Liver (tissue), 8 donors: ENCODE measurements at regions not wholly inside any gene's neighbourhood (a gene's known extent, or its start where the extent isn't known, plus 50 kb on each side); places are given as distances from the start of the nearest gene placed in this dataset.
A peak's percentile ranks its signal among the peaks of the same experiment; 100 is the strongest.

Experiments used
- DNase-seq: peaks from one replicate; pipeline ENCODE4 v3.0.0-alpha.2; 2017; ENCODE audit warnings: low spot score
- H3K27ac ChIP-seq, 2 donors: one replicate each; pipeline ENCODE4 v1.7.0; 2013; ENCODE audit warnings: inconsistent platforms in 2 of 2, low read length in 2 of 2, control low read depth in 1 of 2, low read depth in 1 of 2, mild to moderate bottlenecking in 1 of 2
- H3K27me3 ChIP-seq, 4 donors: one replicate each; pipeline versions ENCODE4 v1.6.1 to v1.7.0; 2013; ENCODE audit warnings: low read length in 3 of 4, inconsistent platforms in 1 of 4, mild to moderate bottlenecking in 1 of 4, moderate library complexity in 1 of 4; ENCODE audit not compliant: control insufficient read depth in 4 of 4, insufficient read depth in 4 of 4
- H3K36me3 ChIP-seq, 4 donors: one replicate each; pipeline versions ENCODE4 v1.6.1 to v1.7.0; 2013; ENCODE audit warnings: low read length in 3 of 4, mild to moderate bottlenecking in 3 of 4, low read depth in 1 of 4, moderate library complexity in 1 of 4; ENCODE audit not compliant: control insufficient read depth in 4 of 4, insufficient read depth in 3 of 4
- H3K4me1 ChIP-seq, 4 donors: one replicate each; pipeline versions ENCODE4 v1.6.1 to v1.7.0; 2013; ENCODE audit warnings: low read length in 3 of 4, mild to moderate bottlenecking in 3 of 4, moderate library complexity in 1 of 4; ENCODE audit not compliant: control insufficient read depth in 4 of 4, insufficient read depth in 4 of 4
- H3K4me3 ChIP-seq, 3 donors: one replicate each; pipeline versions ENCODE4 v1.6.1 to v1.7.0; 2013; ENCODE audit warnings: low read length in 3 of 3, control low read depth in 1 of 3, low read depth in 1 of 3, mild to moderate bottlenecking in 1 of 3
- H3K9ac ChIP-seq, 2 donors: one replicate each; pipeline ENCODE4 v1.7.0; 2013; ENCODE audit warnings: low read length in 2 of 2, mild to moderate bottlenecking in 2 of 2, moderate library complexity in 2 of 2, control low read depth in 1 of 2, low read depth in 1 of 2
- H3K9me3 ChIP-seq, 4 donors: one replicate each; pipeline versions ENCODE4 v1.6.1 to v1.7.0; 2013; ENCODE audit warnings: low read length in 3 of 4; ENCODE audit not compliant: control insufficient read depth in 4 of 4
- CTCF ChIP-seq: fragments of 150-350 bp; IDR thresholded peaks from 2 replicates; pipeline ENCODE4 v1.5.1; 2017; ENCODE audit warnings: improper control_type of control experiment, low read depth, low read length; ENCODE audit not compliant: missing input control
- EGR1 ChIP-seq, 2 donors: IDR thresholded peaks; 2 replicates each; pipeline ENCODE4 v1.6.1; 2016 to 2018; ENCODE audit warnings: antibody characterized with exemption in 2 of 2, low read depth in 2 of 2
- FOXA1 ChIP-seq: IDR thresholded peaks from 2 replicates; pipeline ENCODE4 v1.6.1; 2016; ENCODE audit warnings: antibody characterized with exemption
- FOXA2 ChIP-seq: IDR thresholded peaks from 2 replicates; pipeline ENCODE4 v1.6.1; 2016; ENCODE audit warnings: antibody characterized with exemption
- GABPA ChIP-seq, 2 donors: IDR thresholded peaks in 1 of 2; conservative IDR thresholded peaks in 1 of 2; 2 replicates each; pipeline ENCODE4 v1.6.1; 2016; ENCODE audit warnings: antibody characterized with exemption in 2 of 2, mild to moderate bottlenecking in 1 of 2, moderate library complexity in 1 of 2
- HNF4A ChIP-seq, 2 donors: conservative IDR thresholded peaks; 2 replicates each; pipeline ENCODE4 v1.6.1; 2016; ENCODE audit warnings: antibody characterized with exemption in 2 of 2, mild to moderate bottlenecking in 2 of 2
- HNF4G ChIP-seq: IDR thresholded peaks from 2 replicates; pipeline ENCODE4 v1.6.1; 2016; ENCODE audit warnings: antibody characterized with exemption
- NR2F2 ChIP-seq: IDR thresholded peaks from 2 replicates; pipeline ENCODE4 v1.6.1; 2016; ENCODE audit warnings: antibody characterized with exemption
- RAD21 ChIP-seq, 2 donors: IDR thresholded peaks; 2 replicates each; pipeline ENCODE4 v1.6.1; 2016; ENCODE audit warnings: antibody characterized with exemption in 2 of 2, mild to moderate bottlenecking in 2 of 2
- REST ChIP-seq: IDR thresholded peaks from 2 replicates; pipeline ENCODE4 v1.6.1; 2016; ENCODE audit warnings: antibody characterized with exemption, mild to moderate bottlenecking
- RXRA ChIP-seq, 2 donors: IDR thresholded peaks; 2 replicates each; pipeline ENCODE4 v1.6.1; 2017 to 2018; ENCODE audit warnings: antibody characterized with exemption in 2 of 2, mild to moderate bottlenecking in 1 of 2
- SP1 ChIP-seq: IDR thresholded peaks from 2 replicates; pipeline ENCODE4 v1.6.1; 2018; ENCODE audit warnings: antibody characterized with exemption, mild to moderate bottlenecking
- TAF1 ChIP-seq: conservative IDR thresholded peaks from 2 replicates; pipeline ENCODE4 v1.6.1; 2016; ENCODE audit warnings: antibody characterized with exemption, mild to moderate bottlenecking
- YY1 ChIP-seq: IDR thresholded peaks from 2 replicates; pipeline ENCODE4 v1.6.1; 2016; ENCODE audit warnings: antibody characterized with exemption, mild to moderate bottlenecking
- WGBS: extraction: QIAGEN DNeasy Blood & Tissue Kit; methylation state at CpG from one replicate; pipeline ENCODE4 v1.1.7; 2013; 5-methylcytosine and 5-hydroxymethylcytosine counted together
- TF ChIP-seq, protein P1 (sequence below): IDR thresholded peaks from 2 replicates; pipeline ENCODE4 v1.6.1; 2016; ENCODE audit warnings: antibody characterized with exemption
- TF ChIP-seq, protein P2 (sequence below): IDR thresholded peaks from 2 replicates; pipeline ENCODE4 v1.6.1; 2016; ENCODE audit warnings: antibody characterized with exemption
- TF ChIP-seq, protein P3 (sequence below): IDR thresholded peaks from 2 replicates; pipeline ENCODE4 v1.6.1; 2016; ENCODE audit warnings: antibody characterized with exemption
- donor health status: healthy.
- donor health status: healthy.
- donor health status: healthy.
- donor health status: healthy.
- donor health status: healthy.

DNA sequence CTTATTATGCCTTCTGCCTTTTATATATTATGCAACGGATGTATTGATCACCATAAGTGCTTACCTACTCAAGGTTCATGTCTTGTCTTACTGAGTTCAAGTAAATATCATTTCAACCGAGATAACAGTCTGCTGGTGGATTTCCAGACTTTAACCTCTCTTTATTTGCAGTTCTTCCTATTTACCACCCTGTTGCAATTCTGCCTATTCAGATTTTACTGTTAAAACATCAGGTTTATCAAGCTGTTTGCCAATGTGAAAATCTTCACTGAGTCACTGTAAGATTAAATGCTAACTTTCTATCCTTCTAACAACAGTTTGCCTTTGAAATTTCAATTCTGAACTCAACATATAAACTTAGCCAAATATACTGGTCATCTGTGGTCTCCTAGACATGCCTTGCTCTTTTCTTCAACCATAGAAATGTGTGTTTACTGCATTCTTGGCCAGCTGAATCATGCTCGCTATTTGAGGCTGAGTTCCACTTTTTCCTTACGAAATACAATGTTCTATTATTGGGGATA is 471.7 kb upstream of the RORB start (continued):
- TF ChIP-seq, protein P1, sequence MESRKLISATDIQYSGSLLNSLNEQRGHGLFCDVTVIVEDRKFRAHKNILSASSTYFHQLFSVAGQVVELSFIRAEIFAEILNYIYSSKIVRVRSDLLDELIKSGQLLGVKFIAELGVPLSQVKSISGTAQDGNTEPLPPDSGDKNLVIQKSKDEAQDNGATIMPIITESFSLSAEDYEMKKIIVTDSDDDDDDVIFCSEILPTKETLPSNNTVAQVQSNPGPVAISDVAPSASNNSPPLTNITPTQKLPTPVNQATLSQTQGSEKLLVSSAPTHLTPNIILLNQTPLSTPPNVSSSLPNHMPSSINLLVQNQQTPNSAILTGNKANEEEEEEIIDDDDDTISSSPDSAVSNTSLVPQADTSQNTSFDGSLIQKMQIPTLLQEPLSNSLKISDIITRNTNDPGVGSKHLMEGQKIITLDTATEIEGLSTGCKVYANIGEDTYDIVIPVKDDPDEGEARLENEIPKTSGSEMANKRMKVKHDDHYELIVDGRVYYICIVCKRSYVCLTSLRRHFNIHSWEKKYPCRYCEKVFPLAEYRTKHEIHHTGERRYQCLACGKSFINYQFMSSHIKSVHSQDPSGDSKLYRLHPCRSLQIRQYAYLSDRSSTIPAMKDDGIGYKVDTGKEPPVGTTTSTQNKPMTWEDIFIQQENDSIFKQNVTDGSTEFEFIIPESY: peak; percentile 41
- TF ChIP-seq FOXA1: peak; percentile 52
- TF ChIP-seq GABPA (IDR thresholded peaks at IDR 0.05 in 1 of 2, conservative IDR thresholded peaks at IDR 0.05 in 1 of 2): no peak
- TF ChIP-seq HNF4A (conservative IDR thresholded peaks at IDR 0.05): peak; percentile 95 to 96
- TF ChIP-seq EGR1 (IDR thresholded peaks at IDR 0.05; ENCODE audit: low read depth in 2 of 2): no peak
- TF ChIP-seq YY1: peak; percentile 27

DNA sequence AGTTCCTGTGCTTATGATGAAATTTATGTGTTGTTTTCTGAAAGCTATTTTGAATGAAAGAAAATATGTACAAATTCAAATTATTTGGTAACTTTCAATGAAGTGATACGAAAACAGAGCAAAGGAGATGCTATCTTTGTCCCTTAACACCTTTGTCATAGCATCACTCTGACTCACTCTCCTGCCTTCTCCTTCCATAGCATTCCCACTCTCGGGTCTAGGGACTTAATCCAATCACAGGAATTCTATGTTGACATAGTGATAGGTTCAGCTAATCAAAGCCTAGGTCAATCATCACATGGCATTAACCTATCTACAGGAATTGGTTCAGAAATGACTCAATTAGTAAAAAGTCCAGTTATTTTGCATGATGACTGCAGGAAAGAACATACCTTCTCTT is 464.7 kb upstream of the RORB start:
- TF ChIP-seq, protein P2, sequence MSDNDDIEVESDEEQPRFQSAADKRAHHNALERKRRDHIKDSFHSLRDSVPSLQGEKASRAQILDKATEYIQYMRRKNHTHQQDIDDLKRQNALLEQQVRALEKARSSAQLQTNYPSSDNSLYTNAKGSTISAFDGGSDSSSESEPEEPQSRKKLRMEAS: no peak
- TF ChIP-seq TAF1: no peak
- TF ChIP-seq NR2F2: no peak
- TF ChIP-seq, protein P1: no peak
- no peak for TF ChIP-seq FOXA2
- no peak for TF ChIP-seq RAD21 (IDR thresholded peaks at IDR 0.05)
- TF ChIP-seq HNF4G: no peak
- TF ChIP-seq CTCF: no peak
- WGBS: 81% methylated on average over 2 of the region's 2 CpGs

DNA sequence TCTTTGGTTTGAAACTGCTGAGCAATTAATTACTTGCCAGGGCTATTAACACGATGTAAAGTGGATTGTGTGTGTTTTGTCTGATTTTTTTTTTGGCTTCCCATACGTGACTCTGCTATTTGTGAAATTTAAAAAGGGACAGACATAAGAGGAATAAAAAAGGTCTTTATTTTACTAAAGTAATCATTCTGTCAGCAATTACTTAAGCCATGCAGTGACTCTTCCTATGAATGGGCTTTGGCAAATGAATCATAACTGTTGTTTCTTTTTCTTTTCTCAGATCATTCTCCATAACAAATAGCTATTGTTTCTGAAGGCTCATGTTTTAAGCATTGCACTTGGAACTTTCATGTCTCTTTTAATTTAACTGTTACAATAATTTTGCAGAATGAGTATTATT is 461.3 kb upstream of the RORB start:
- no peak for TF ChIP-seq YY1
- no peak for TF ChIP-seq FOXA2
- no peak for TF ChIP-seq RAD21 (IDR thresholded peaks at IDR 0.05)
- no peak for TF ChIP-seq FOXA1
- TF ChIP-seq HNF4G: no peak
- no peak for TF ChIP-seq GABPA (IDR thresholded peaks at IDR 0.05 in 1 of 2, conservative IDR thresholded peaks at IDR 0.05 in 1 of 2)
- no peak for TF ChIP-seq RXRA (IDR thresholded peaks at IDR 0.05)
- TF ChIP-seq, protein P2: no peak
- TF ChIP-seq NR2F2: no peak
- TF ChIP-seq REST: no peak
- no peak for TF ChIP-seq EGR1 (IDR thresholded peaks at IDR 0.05; ENCODE audit: low read depth in 2 of 2)
- TF ChIP-seq TAF1: no peak
- TF ChIP-seq, protein P1: no peak
- no peak for TF ChIP-seq HNF4A (conservative IDR thresholded peaks at IDR 0.05)
- TF ChIP-seq, protein P3, sequence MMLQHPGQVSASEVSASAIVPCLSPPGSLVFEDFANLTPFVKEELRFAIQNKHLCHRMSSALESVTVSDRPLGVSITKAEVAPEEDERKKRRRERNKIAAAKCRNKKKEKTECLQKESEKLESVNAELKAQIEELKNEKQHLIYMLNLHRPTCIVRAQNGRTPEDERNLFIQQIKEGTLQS: no peak
- TF ChIP-seq SP1: no peak
- Histone ChIP-seq H3K27me3 (no peaks in the 10 kb centered on the region), H3K36me3 (no peaks in the 10 kb centered on the region), H3K4me1 (no peaks in the 10 kb centered on the region), H3K4me3 (no peak overlapping the region), H3K9me3 (no peaks in the 10 kb centered on the region), H3K9ac (no peak overlapping the region), H3K27ac (no peak overlapping the region)
- 31% methylated on average over 2 of the region's 2 CpGs for WGBS
- no peak for DNase-seq

More for the DNA sequence above, 464.7 kb upstream of the RORB start:
- H3K27me3 ChIP-seq: no peaks in the 10 kb centered on the region
- no peak overlapping the region for H3K27ac ChIP-seq
- no peaks in the 10 kb centered on the region for H3K4me1 ChIP-seq
- no peaks in the 10 kb centered on the region for H3K9me3 ChIP-seq
- H3K4me3 ChIP-seq: no peak overlapping the region
- H3K36me3 ChIP-seq: no peaks in the 10 kb centered on the region
- no peak for DNase-seq
- no peak overlapping the region for H3K9ac ChIP-seq
